ENCODE measurements at regions not wholly inside any gene's neighbourhood (a gene's known extent, or its start where the extent isn't known, plus 50 kb on each side); places are given as distances from the start of the nearest gene placed in this dataset.

DNA sequence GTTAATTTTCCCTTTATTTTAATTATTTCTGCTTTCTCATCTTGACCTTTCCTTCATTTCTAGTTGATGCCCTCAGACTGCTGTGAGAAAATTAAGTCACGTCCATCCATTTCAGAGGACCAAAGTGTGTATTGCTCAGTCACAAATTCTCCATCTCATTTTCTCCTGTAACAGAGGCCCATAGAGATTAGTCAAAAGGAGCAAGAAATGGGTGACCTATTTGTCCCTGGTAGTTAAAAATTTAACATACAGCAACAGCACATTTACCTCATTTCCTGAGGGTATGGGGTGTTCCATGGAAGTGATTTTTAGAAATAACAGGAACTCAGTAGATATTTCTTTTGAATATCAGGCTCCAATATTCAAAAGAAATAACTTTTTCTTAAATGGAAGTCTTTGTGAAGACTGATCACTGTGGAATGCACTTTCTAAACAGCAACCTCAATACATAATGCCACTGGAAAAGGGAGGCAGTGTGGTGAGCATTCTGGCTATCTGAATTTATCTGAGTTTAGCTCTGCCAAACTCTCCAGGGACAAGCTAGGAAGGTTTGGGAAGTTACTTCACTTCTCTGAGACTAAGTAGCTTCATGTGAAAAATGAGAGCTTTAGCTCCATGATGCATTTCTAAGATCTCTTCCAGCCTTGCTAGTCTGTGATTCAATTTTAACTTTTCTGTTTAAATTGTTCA is 808.2 kb downstream of the SQOR start:
- TF ChIP-seq POLR2AphosphoS5 (IDR thresholded peaks at IDR 0.05; ENCODE audit: low read depth, low read length) = no peak
- no peak for TF ChIP-seq TAF1 (IDR thresholded peaks at IDR 0.05; ENCODE audit: borderline replicate concordance, insufficient read depth, low read length)
- TF ChIP-seq, protein P1, sequence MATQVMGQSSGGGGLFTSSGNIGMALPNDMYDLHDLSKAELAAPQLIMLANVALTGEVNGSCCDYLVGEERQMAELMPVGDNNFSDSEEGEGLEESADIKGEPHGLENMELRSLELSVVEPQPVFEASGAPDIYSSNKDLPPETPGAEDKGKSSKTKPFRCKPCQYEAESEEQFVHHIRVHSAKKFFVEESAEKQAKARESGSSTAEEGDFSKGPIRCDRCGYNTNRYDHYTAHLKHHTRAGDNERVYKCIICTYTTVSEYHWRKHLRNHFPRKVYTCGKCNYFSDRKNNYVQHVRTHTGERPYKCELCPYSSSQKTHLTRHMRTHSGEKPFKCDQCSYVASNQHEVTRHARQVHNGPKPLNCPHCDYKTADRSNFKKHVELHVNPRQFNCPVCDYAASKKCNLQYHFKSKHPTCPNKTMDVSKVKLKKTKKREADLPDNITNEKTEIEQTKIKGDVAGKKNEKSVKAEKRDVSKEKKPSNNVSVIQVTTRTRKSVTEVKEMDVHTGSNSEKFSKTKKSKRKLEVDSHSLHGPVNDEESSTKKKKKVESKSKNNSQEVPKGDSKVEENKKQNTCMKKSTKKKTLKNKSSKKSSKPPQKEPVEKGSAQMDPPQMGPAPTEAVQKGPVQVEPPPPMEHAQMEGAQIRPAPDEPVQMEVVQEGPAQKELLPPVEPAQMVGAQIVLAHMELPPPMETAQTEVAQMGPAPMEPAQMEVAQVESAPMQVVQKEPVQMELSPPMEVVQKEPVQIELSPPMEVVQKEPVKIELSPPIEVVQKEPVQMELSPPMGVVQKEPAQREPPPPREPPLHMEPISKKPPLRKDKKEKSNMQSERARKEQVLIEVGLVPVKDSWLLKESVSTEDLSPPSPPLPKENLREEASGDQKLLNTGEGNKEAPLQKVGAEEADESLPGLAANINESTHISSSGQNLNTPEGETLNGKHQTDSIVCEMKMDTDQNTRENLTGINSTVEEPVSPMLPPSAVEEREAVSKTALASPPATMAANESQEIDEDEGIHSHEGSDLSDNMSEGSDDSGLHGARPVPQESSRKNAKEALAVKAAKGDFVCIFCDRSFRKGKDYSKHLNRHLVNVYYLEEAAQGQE (IDR thresholded peaks at IDR 0.05; ENCODE audit: insufficient read depth in 1 of 2, low read depth in 2 of 2, low read length in 2 of 2) = no peak
- no peak for TF ChIP-seq SIN3A (IDR thresholded peaks at IDR 0.05; ENCODE audit: borderline replicate concordance, insufficient read depth, low read length)
